Mesenchymal stem cell (in vitro differentiated cells and primary cell): ENCODE measurements at regions not wholly inside any gene's neighbourhood (a gene's known extent, or its start where the extent isn't known, plus 50 kb on each side); places are given as distances from the start of the nearest gene placed in this dataset.

Experiments
- DNase-seq: peaks from one replicate; pipeline ENCODE4 v3.0.0-alpha.2; 2013
- H2AFZ ChIP-seq: one replicate; pipeline ENCODE4 v1.6.1; 2013; ENCODE audit warnings: low read depth, mild to moderate bottlenecking, control low read depth, inconsistent platforms, low read length, moderate library complexity
- H2AK5ac ChIP-seq: 2 replicates; pipeline ENCODE4 v1.6.1; 2013; ENCODE audit warnings: low read length, moderate library complexity, mild to moderate bottlenecking, inconsistent platforms; ENCODE audit not compliant: severe bottlenecking
- H2BK120ac ChIP-seq: one replicate; pipeline ENCODE4 v1.6.1; 2013; ENCODE audit warnings: low read depth, mild to moderate bottlenecking, inconsistent platforms, low read length, moderate library complexity
- H2BK12ac ChIP-seq, 2 experiments: one replicate each; pipeline ENCODE4 v1.6.1; 2013; ENCODE audit warnings: inconsistent platforms in 2 of 2, low read length in 2 of 2, mild to moderate bottlenecking in 2 of 2, moderate library complexity in 2 of 2, control low read depth in 1 of 2
- H2BK15ac ChIP-seq: one replicate; pipeline ENCODE4 v1.6.1; 2013; ENCODE audit warnings: mild to moderate bottlenecking, low read depth, inconsistent platforms; ENCODE audit not compliant: poor library complexity, severe bottlenecking
- H2BK5ac ChIP-seq: 2 replicates; pipeline ENCODE4 v1.6.1; 2013; ENCODE audit warnings: low read depth, mild to moderate bottlenecking, low read length, control low read depth, inconsistent platforms; ENCODE audit not compliant: poor library complexity, severe bottlenecking
- H3K14ac ChIP-seq, 2 experiments: one replicate each; pipeline ENCODE4 v1.6.1; 2013; ENCODE audit warnings: inconsistent platforms in 2 of 2, low read length in 2 of 2, control low read depth in 1 of 2, mild to moderate bottlenecking in 1 of 2, moderate library complexity in 1 of 2
- H3K18ac ChIP-seq, 2 experiments: one replicate each; pipeline ENCODE4 v1.6.1; 2013; ENCODE audit warnings: inconsistent platforms in 2 of 2, low read length in 2 of 2, control low read depth in 1 of 2, low read depth in 1 of 2, mild to moderate bottlenecking in 1 of 2
- H3K23ac ChIP-seq, 2 experiments: one replicate each; pipeline ENCODE4 v1.6.1; 2013; ENCODE audit warnings: inconsistent platforms in 2 of 2, low read length in 2 of 2, mild to moderate bottlenecking in 2 of 2, moderate library complexity in 2 of 2, control low read depth in 1 of 2
- H3K27ac ChIP-seq: 2 replicates; pipeline ENCODE4 v1.5.1; 2013; ENCODE audit warnings: mild to moderate bottlenecking, moderate library complexity, low read length, control low read depth, inconsistent platforms; ENCODE audit not compliant: poor library complexity, severe bottlenecking
- H3K27me3 ChIP-seq, 2 experiments: 2 replicates each; pipeline versions ENCODE4 v1.6.1 to v1.7.0; 2013; ENCODE audit warnings: low read length in 2 of 2, mild to moderate bottlenecking in 2 of 2, moderate library complexity in 2 of 2, control low read depth in 1 of 2, inconsistent platforms in 1 of 2; ENCODE audit not compliant: control insufficient read depth in 1 of 2, insufficient read depth in 1 of 2
- H3K36me3 ChIP-seq, 2 experiments: 2 replicates each; pipeline versions ENCODE4 v1.6.1 to v1.7.0; 2013; ENCODE audit warnings: low read length in 2 of 2, control low read depth in 1 of 2, inconsistent platforms in 1 of 2, low read depth in 1 of 2, mild to moderate bottlenecking in 1 of 2; ENCODE audit not compliant: insufficient read depth in 2 of 2, control insufficient read depth in 1 of 2
- H3K4ac ChIP-seq, 2 experiments: one replicate each; pipeline ENCODE4 v1.6.1; 2013; ENCODE audit warnings: inconsistent platforms in 2 of 2, low read length in 2 of 2, mild to moderate bottlenecking in 2 of 2, moderate library complexity in 2 of 2, control low read depth in 1 of 2, low read depth in 1 of 2
- H3K4me1 ChIP-seq: 2 replicates; pipeline ENCODE4 v1.6.1; 2013; ENCODE audit warnings: low read depth, low read length, control low read depth; ENCODE audit not compliant: control insufficient read depth, insufficient read depth
- H3K4me2 ChIP-seq: 2 replicates; pipeline ENCODE4 v1.6.1; 2013; ENCODE audit warnings: low read length, mild to moderate bottlenecking, inconsistent platforms; ENCODE audit not compliant: poor library complexity, severe bottlenecking
- H3K4me3 ChIP-seq, 2 experiments: 2 replicates each; pipeline versions ENCODE4 v1.5.1 to v1.7.0; 2013; ENCODE audit warnings: low read length in 2 of 2, mild to moderate bottlenecking in 2 of 2, control low read depth in 1 of 2, low read depth in 1 of 2; ENCODE audit not compliant: insufficient read depth in 1 of 2
- H3K79me1 ChIP-seq: replicated peaks from 2 replicates; pipeline ENCODE4 v1.6.1; 2013; ENCODE audit warnings: mild to moderate bottlenecking, control low read depth, low read length, inconsistent platforms; ENCODE audit not compliant: poor library complexity, severe bottlenecking
- H3K9ac ChIP-seq: 2 replicates; pipeline ENCODE4 v1.7.0; 2013; ENCODE audit warnings: mild to moderate bottlenecking, low read length, moderate library complexity
- H3K9me3 ChIP-seq: 2 replicates; pipeline ENCODE4 v1.7.0; 2013; ENCODE audit warnings: mild to moderate bottlenecking, low read length; ENCODE audit not compliant: control insufficient read depth
- H4K8ac ChIP-seq: one replicate; pipeline ENCODE4 v1.6.1; 2013; ENCODE audit warnings: inconsistent platforms, mild to moderate bottlenecking, low read length, moderate library complexity
- H4K91ac ChIP-seq: one replicate; pipeline ENCODE4 v1.6.1; 2013; ENCODE audit warnings: mild to moderate bottlenecking, low read length, inconsistent platforms
- WGBS: methylation state at CpG from one replicate; pipeline ENCODE4 v1.1.7; 2013; ENCODE audit warnings: mixed read lengths; 5-methylcytosine and 5-hydroxymethylcytosine counted together

- no peak overlapping the region for H3K4me3 ChIP-seq
- no peak overlapping the region for H2AFZ ChIP-seq
- no peak overlapping the region for H4K91ac ChIP-seq
- no peak overlapping the region for H2BK120ac ChIP-seq
- no peak overlapping the region for H3K9ac ChIP-seq
- H4K8ac ChIP-seq, result no peak overlapping the region
- no peak for DNase-seq
- H3K18ac ChIP-seq, result no peak overlapping the region
- H3K79me1 ChIP-seq, result no peaks in the 10 kb centered on the region
- no peak overlapping the region for H2BK5ac ChIP-seq
- no peaks in the 10 kb centered on the region for H3K9me3 ChIP-seq
- H3K36me3 ChIP-seq, result no peaks in the 10 kb centered on the region
- no peak overlapping the region for H2BK12ac ChIP-seq
- H3K4me2 ChIP-seq, result no peak overlapping the region
- no peak overlapping the region for H2AK5ac ChIP-seq
- H3K27me3 ChIP-seq, result peaks cover 0 to 8% of the 10 kb centered on the region in 2 experiments
- no peaks in the 10 kb centered on the region for H3K4me1 ChIP-seq
- H2BK15ac ChIP-seq, result no peak overlapping the region
- H3K4ac ChIP-seq, result no peak overlapping the region
- no CpG with 5 or more reads among the region's 1 CpG for WGBS
- H3K23ac ChIP-seq, result no peak overlapping the region
- H3K27ac ChIP-seq, result no peak overlapping the region
- H3K14ac ChIP-seq, result no peak overlapping the region
Observed at GRCh38 chr7:31211281-31211680, 129.2 kb downstream of the NEUROD6 start.

DNA sequence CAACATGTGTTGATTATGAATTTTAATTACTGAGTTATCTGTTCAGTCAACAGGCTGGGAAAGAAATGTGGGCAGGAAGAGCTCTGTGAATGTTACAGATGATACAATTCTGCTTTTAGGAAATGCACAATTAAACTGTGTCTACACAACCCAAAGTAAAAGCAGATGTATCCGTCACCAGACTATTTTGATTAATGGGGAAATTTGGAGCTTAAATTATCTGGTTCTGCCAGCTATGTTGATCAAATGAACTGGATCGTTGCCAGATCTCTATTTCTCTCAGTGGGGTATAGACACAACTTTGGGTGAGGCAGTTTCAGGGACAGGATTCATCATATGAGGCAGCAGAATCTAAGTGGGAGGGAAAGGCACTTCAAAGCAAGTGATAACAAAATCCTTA, 136.5 kb downstream of the NEUROD6 start:
- H2AFZ ChIP-seq, result no peak overlapping the region
- no peak overlapping the region for H3K14ac ChIP-seq
- H3K79me1 ChIP-seq, result no peaks in the 10 kb centered on the region
- H2BK120ac ChIP-seq, result no peak overlapping the region
- no peak overlapping the region for H2BK15ac ChIP-seq
- H3K9me3 ChIP-seq, result peaks cover 4% of the 10 kb centered on the region
- no peak overlapping the region for H2BK12ac ChIP-seq
- no peak overlapping the region for H4K8ac ChIP-seq
- no peak overlapping the region for H3K18ac ChIP-seq
- no peak overlapping the region for H3K4me2 ChIP-seq
- no peaks in the 10 kb centered on the region for H3K36me3 ChIP-seq
- H3K4me3 ChIP-seq, result no peak overlapping the region
- DNase-seq, result no peak
- no peak overlapping the region for H3K27ac ChIP-seq
- H2AK5ac ChIP-seq, result no peak overlapping the region
- H3K9ac ChIP-seq, result no peak overlapping the region
- H3K4ac ChIP-seq, result no peak overlapping the region
- WGBS, result 58% methylated on average over 2 of the region's 2 CpGs
- no peak overlapping the region for H3K23ac ChIP-seq
- H2BK5ac ChIP-seq, result no peak overlapping the region
- no peaks in the 10 kb centered on the region for H3K4me1 ChIP-seq
- no peak overlapping the region for H4K91ac ChIP-seq
- H3K27me3 ChIP-seq, result peaks cover 0 to 21% of the 10 kb centered on the region in 2 experiments

DNA sequence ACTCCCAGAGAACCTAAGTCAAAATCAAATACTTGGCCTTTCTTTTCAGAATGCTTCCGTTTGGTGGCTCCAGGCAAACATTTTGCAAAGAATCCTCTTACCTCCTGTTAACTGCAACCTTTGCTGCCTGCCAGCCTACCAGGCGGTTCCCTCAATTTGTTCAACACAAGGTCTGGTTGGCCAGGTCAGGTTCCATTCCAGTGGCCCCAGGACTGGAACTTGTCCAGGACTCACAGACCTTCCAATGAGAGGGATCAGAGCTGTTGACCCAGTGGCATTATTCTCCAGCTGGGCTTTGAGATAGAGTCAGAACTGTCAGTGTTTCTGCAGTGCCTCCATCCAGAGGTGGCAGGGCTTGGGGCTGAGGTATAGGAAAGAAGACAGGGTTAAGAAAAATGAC, 137.0 kb downstream of the NEUROD6 start:
- Histone ChIP-seq H2BK120ac (no peak overlapping the region), H3K4me2 (no peak overlapping the region), H3K18ac (no peak overlapping the region), H3K14ac (no peak overlapping the region), H3K4me3 (no peak overlapping the region), H2AK5ac (no peak overlapping the region), H2BK15ac (no peak overlapping the region), H2BK5ac (no peak overlapping the region), H2AFZ (no peak overlapping the region), H3K23ac (no peak overlapping the region), H3K27me3 (peaks cover 0 to 21% of the 10 kb centered on the region in 2 experiments), H3K4ac (no peak overlapping the region), H4K8ac (no peak overlapping the region), H3K4me1 (no peaks in the 10 kb centered on the region), H3K36me3 (no peaks in the 10 kb centered on the region), H3K79me1 (no peaks in the 10 kb centered on the region), H2BK12ac (no peak overlapping the region), H3K27ac (no peak overlapping the region), H3K9me3 (peaks cover 5% of the 10 kb centered on the region), H4K91ac (no peak overlapping the region), H3K9ac (no peak overlapping the region)
- 34% methylated on average over 2 of the region's 2 CpGs for WGBS
- no peak for DNase-seq

GRCh38 chr7:31202801-31203200, 137.7 kb downstream of the NEUROD6 start:
- WGBS, result 84% methylated on average over 6 of the region's 6 CpGs
- Histone ChIP-seq H3K79me1 (no peaks in the 10 kb centered on the region), H3K4me2 (no peak overlapping the region), H3K27ac (no peak overlapping the region), H3K4me3 (no peak overlapping the region), H2BK120ac (no peak overlapping the region), H3K27me3 (peaks cover 0 to 21% of the 10 kb centered on the region in 2 experiments), H2AK5ac (no peak overlapping the region), H2AFZ (no peak overlapping the region), H3K36me3 (no peaks in the 10 kb centered on the region), H2BK12ac (no peak overlapping the region), H4K91ac (no peak overlapping the region), H3K23ac (no peak overlapping the region), H3K9ac (no peak overlapping the region), H3K9me3 (peaks cover 12% of the 10 kb centered on the region), H3K4me1 (no peaks in the 10 kb centered on the region), H4K8ac (no peak overlapping the region), H2BK5ac (no peak overlapping the region), H2BK15ac (no peak overlapping the region), H3K18ac (no peak overlapping the region), H3K4ac (no peak overlapping the region), H3K14ac (no peak overlapping the region)
- DNase-seq, result no peak
